ENCODE measurements at regions not wholly inside any gene's neighbourhood (a gene's known extent, or its start where the extent isn't known, plus 50 kb on each side); places are given as distances from the start of the nearest gene placed in this dataset.

- H3K9ac ChIP-seq (ENCODE audit: low read length in 2 of 2): no peak overlapping the region
- no peaks in the 10 kb centered on the region for H3K36me3 ChIP-seq (ENCODE audit: control insufficient read depth in 2 of 2, insufficient read depth in 2 of 2, low read length in 2 of 2)
- H3K9me3 ChIP-seq (ENCODE audit: control insufficient read depth in 2 of 2, low read length in 2 of 2): no peaks in the 10 kb centered on the region
- no peaks in the 10 kb centered on the region for H3K4me1 ChIP-seq (ENCODE audit: control insufficient read depth, insufficient read depth, low read length)
- no peak overlapping the region for H3K27ac ChIP-seq (ENCODE audit: low read length)
- no peaks in the 10 kb centered on the region for H3K27me3 ChIP-seq (ENCODE audit: control insufficient read depth in 1 of 2, insufficient read depth in 2 of 2, low read length in 2 of 2)
- H3K4me3 ChIP-seq (ENCODE audit: low read length in 2 of 2): no peak overlapping the region
These were observed 152.6 kb upstream of the LUZP2 start for GRCh38 chr11:24344222-24344621.

- Histone ChIP-seq H3K27ac (ENCODE audit: low read length) (no peak overlapping the region), H3K4me1 (ENCODE audit: control insufficient read depth, insufficient read depth, low read length) (no peaks in the 10 kb centered on the region), H3K27me3 (ENCODE audit: control insufficient read depth in 1 of 2, insufficient read depth in 2 of 2, low read length in 2 of 2) (no peaks in the 10 kb centered on the region), H3K9me3 (ENCODE audit: control insufficient read depth in 2 of 2, low read length in 2 of 2) (no peaks in the 10 kb centered on the region), H3K9ac (ENCODE audit: low read length in 2 of 2) (no peak overlapping the region), H3K36me3 (ENCODE audit: control insufficient read depth in 2 of 2, insufficient read depth in 2 of 2, low read length in 2 of 2) (no peaks in the 10 kb centered on the region), H3K4me3 (ENCODE audit: low read length in 2 of 2) (no peak overlapping the region)
These were observed 147.9 kb upstream of the LUZP2 start for GRCh38 chr11:24348908-24349307.

GRCh38 chr11:24351179-24351578 is 145.7 kb upstream of the LUZP2 start:
- H3K4me3 ChIP-seq (ENCODE audit: low read length in 2 of 2): no peak overlapping the region
- H3K36me3 ChIP-seq (ENCODE audit: control insufficient read depth in 2 of 2, insufficient read depth in 2 of 2, low read length in 2 of 2): no peaks in the 10 kb centered on the region
- no peaks in the 10 kb centered on the region for H3K9me3 ChIP-seq (ENCODE audit: control insufficient read depth in 2 of 2, low read length in 2 of 2)
- no peak overlapping the region for H3K9ac ChIP-seq (ENCODE audit: low read length in 2 of 2)
- no peaks in the 10 kb centered on the region for H3K4me1 ChIP-seq (ENCODE audit: control insufficient read depth, insufficient read depth, low read length)
- no peak overlapping the region for H3K27ac ChIP-seq (ENCODE audit: low read length)
- no peaks in the 10 kb centered on the region for H3K27me3 ChIP-seq (ENCODE audit: control insufficient read depth in 1 of 2, insufficient read depth in 2 of 2, low read length in 2 of 2)

- Histone ChIP-seq H3K27me3 (ENCODE audit: control insufficient read depth in 1 of 2, insufficient read depth in 2 of 2, low read length in 2 of 2) (no peaks in the 10 kb centered on the region), H3K4me1 (ENCODE audit: control insufficient read depth, insufficient read depth, low read length) (no peaks in the 10 kb centered on the region), H3K27ac (ENCODE audit: low read length) (no peak overlapping the region), H3K9ac (ENCODE audit: low read length in 2 of 2) (no peak overlapping the region), H3K4me3 (ENCODE audit: low read length in 2 of 2) (no peak overlapping the region), H3K9me3 (ENCODE audit: control insufficient read depth in 2 of 2, low read length in 2 of 2) (no peaks in the 10 kb centered on the region), H3K36me3 (ENCODE audit: control insufficient read depth in 2 of 2, insufficient read depth in 2 of 2, low read length in 2 of 2) (no peaks in the 10 kb centered on the region)
These were observed 140.4 kb upstream of the LUZP2 start for GRCh38 chr11:24356501-24356900.

GRCh38 chr11:24357620-24358410 is 139.0 kb upstream of the LUZP2 start:
- Histone ChIP-seq H3K27me3 (ENCODE audit: control insufficient read depth in 1 of 2, insufficient read depth in 2 of 2, low read length in 2 of 2) (no peaks in the 10 kb centered on the region), H3K9me3 (ENCODE audit: control insufficient read depth in 2 of 2, low read length in 2 of 2) (no peaks in the 10 kb centered on the region), H3K4me3 (ENCODE audit: low read length in 2 of 2) (no peak overlapping the region), H3K9ac (ENCODE audit: low read length in 2 of 2) (no peak overlapping the region), H3K4me1 (ENCODE audit: control insufficient read depth, insufficient read depth, low read length) (no peaks in the 10 kb centered on the region), H3K36me3 (ENCODE audit: control insufficient read depth in 2 of 2, insufficient read depth in 2 of 2, low read length in 2 of 2) (no peaks in the 10 kb centered on the region), H3K27ac (ENCODE audit: low read length) (no peak overlapping the region)

GRCh38 chr11:24372491-24372890 is 124.4 kb upstream of the LUZP2 start:
- no peak overlapping the region for H3K27ac ChIP-seq (ENCODE audit: low read length)
- no peaks in the 10 kb centered on the region for H3K9me3 ChIP-seq (ENCODE audit: control insufficient read depth in 2 of 2, low read length in 2 of 2)
- H3K4me3 ChIP-seq (ENCODE audit: low read length in 2 of 2): no peak overlapping the region
- no peaks in the 10 kb centered on the region for H3K4me1 ChIP-seq (ENCODE audit: control insufficient read depth, insufficient read depth, low read length)
- no peak overlapping the region for H3K9ac ChIP-seq (ENCODE audit: low read length in 2 of 2)
- H3K27me3 ChIP-seq (ENCODE audit: control insufficient read depth in 1 of 2, insufficient read depth in 2 of 2, low read length in 2 of 2): no peaks in the 10 kb centered on the region
- H3K36me3 ChIP-seq (ENCODE audit: control insufficient read depth in 2 of 2, insufficient read depth in 2 of 2, low read length in 2 of 2): no peaks in the 10 kb centered on the region

- Histone ChIP-seq H3K9me3 (ENCODE audit: control insufficient read depth in 2 of 2, low read length in 2 of 2) (no peaks in the 10 kb centered on the region), H3K9ac (ENCODE audit: low read length in 2 of 2) (no peak overlapping the region), H3K4me3 (ENCODE audit: low read length in 2 of 2) (no peak overlapping the region), H3K27me3 (ENCODE audit: control insufficient read depth in 1 of 2, insufficient read depth in 2 of 2, low read length in 2 of 2) (no peaks in the 10 kb centered on the region), H3K4me1 (ENCODE audit: control insufficient read depth, insufficient read depth, low read length) (no peaks in the 10 kb centered on the region), H3K27ac (ENCODE audit: low read length) (no peak overlapping the region), H3K36me3 (ENCODE audit: control insufficient read depth in 2 of 2, insufficient read depth in 2 of 2, low read length in 2 of 2) (no peaks in the 10 kb centered on the region)
These were observed 123.3 kb upstream of the LUZP2 start for GRCh38 chr11:24373516-24373915.

- no peak overlapping the region for H3K4me3 ChIP-seq (ENCODE audit: low read length in 2 of 2)
- H3K27ac ChIP-seq (ENCODE audit: low read length): no peak overlapping the region
- H3K9ac ChIP-seq (ENCODE audit: low read length in 2 of 2): no peak overlapping the region
- H3K27me3 ChIP-seq (ENCODE audit: control insufficient read depth in 1 of 2, insufficient read depth in 2 of 2, low read length in 2 of 2): no peaks in the 10 kb centered on the region
- no peaks in the 10 kb centered on the region for H3K4me1 ChIP-seq (ENCODE audit: control insufficient read depth, insufficient read depth, low read length)
- H3K36me3 ChIP-seq (ENCODE audit: control insufficient read depth in 2 of 2, insufficient read depth in 2 of 2, low read length in 2 of 2): no peaks in the 10 kb centered on the region
- no peaks in the 10 kb centered on the region for H3K9me3 ChIP-seq (ENCODE audit: control insufficient read depth in 2 of 2, low read length in 2 of 2)
These were observed 121.5 kb upstream of the LUZP2 start for GRCh38 chr11:24375351-24375750.

GRCh38 chr11:24375931-24376330 is 120.9 kb upstream of the LUZP2 start:
- Histone ChIP-seq H3K27me3 (ENCODE audit: control insufficient read depth in 1 of 2, insufficient read depth in 2 of 2, low read length in 2 of 2) (no peaks in the 10 kb centered on the region), H3K4me3 (ENCODE audit: low read length in 2 of 2) (no peak overlapping the region), H3K9ac (ENCODE audit: low read length in 2 of 2) (no peak overlapping the region), H3K27ac (ENCODE audit: low read length) (no peak overlapping the region), H3K9me3 (ENCODE audit: control insufficient read depth in 2 of 2, low read length in 2 of 2) (no peaks in the 10 kb centered on the region), H3K36me3 (ENCODE audit: control insufficient read depth in 2 of 2, insufficient read depth in 2 of 2, low read length in 2 of 2) (no peaks in the 10 kb centered on the region), H3K4me1 (ENCODE audit: control insufficient read depth, insufficient read depth, low read length) (no peaks in the 10 kb centered on the region)

- H3K36me3 ChIP-seq (ENCODE audit: control insufficient read depth in 2 of 2, insufficient read depth in 2 of 2, low read length in 2 of 2): no peaks in the 10 kb centered on the region
- H3K27me3 ChIP-seq (ENCODE audit: control insufficient read depth in 1 of 2, insufficient read depth in 2 of 2, low read length in 2 of 2): no peaks in the 10 kb centered on the region
- H3K27ac ChIP-seq (ENCODE audit: low read length): no peak overlapping the region
- no peaks in the 10 kb centered on the region for H3K9me3 ChIP-seq (ENCODE audit: control insufficient read depth in 2 of 2, low read length in 2 of 2)
- H3K9ac ChIP-seq (ENCODE audit: low read length in 2 of 2): no peak overlapping the region
- H3K4me3 ChIP-seq (ENCODE audit: low read length in 2 of 2): no peak overlapping the region
- no peaks in the 10 kb centered on the region for H3K4me1 ChIP-seq (ENCODE audit: control insufficient read depth, insufficient read depth, low read length)
These were observed 113.7 kb upstream of the LUZP2 start for GRCh38 chr11:24383137-24383536.

GRCh38 chr11:24384240-24384639 is 112.6 kb upstream of the LUZP2 start:
- Histone ChIP-seq H3K27me3 (ENCODE audit: control insufficient read depth in 1 of 2, insufficient read depth in 2 of 2, low read length in 2 of 2) (no peaks in the 10 kb centered on the region), H3K4me3 (ENCODE audit: low read length in 2 of 2) (no peak overlapping the region), H3K9me3 (ENCODE audit: control insufficient read depth in 2 of 2, low read length in 2 of 2) (no peaks in the 10 kb centered on the region), H3K27ac (ENCODE audit: low read length) (no peak overlapping the region), H3K36me3 (ENCODE audit: control insufficient read depth in 2 of 2, insufficient read depth in 2 of 2, low read length in 2 of 2) (no peaks in the 10 kb centered on the region), H3K9ac (ENCODE audit: low read length in 2 of 2) (no peak overlapping the region), H3K4me1 (ENCODE audit: control insufficient read depth, insufficient read depth, low read length) (no peaks in the 10 kb centered on the region)

Data from stomach smooth muscle (tissue), 2 donors.